CD4-positive, alpha-beta T cell (primary cell): ENCODE measurements at regions not wholly inside any gene's neighbourhood (a gene's known extent, or its start where the extent isn't known, plus 50 kb on each side); places are given as distances from the start of the nearest gene placed in this dataset.

ENCODE experiments used
- ATAC-seq: fragments of 200-7000 bp; cut with Tn5 transposase; one replicate; pipeline ENCODE4 v1.10.0; 2022; ENCODE audit warnings: mild to moderate bottlenecking; ENCODE audit not compliant: poor library complexity
- CTCF ChIA-PET: fragments of 350-600 bp; sonication (Branson Sonifier 250); formaldehyde crosslinking; loops from one replicate; lab custom pipeline; 2021; ENCODE audit warnings: antibody characterized with exemption, inconsistent platforms; lab: Charles Lee
- POLR2A ChIA-PET: fragments of 350-600 bp; sonication (Branson Sonifier 250); formaldehyde crosslinking; loops from one replicate; lab custom pipeline; 2021; ENCODE audit warnings: antibody characterized with exemption, inconsistent platforms; lab: Charles Lee
- DNase-seq, 14 experiments: peaks; one replicate each; pipeline ENCODE4 v3.0.0-alpha.2; 2013 to 2020; ENCODE audit warnings: mixed read lengths in 2 of 14
- H3K27ac ChIP-seq, 2 donors: one replicate each; pipeline versions ENCODE4 v1.5.1 to v1.7.0; 2013; ENCODE audit warnings: low read length in 2 of 2, low read depth in 1 of 2, mild to moderate bottlenecking in 1 of 2
- H3K27me3 ChIP-seq, 2 experiments: 1 replicate in 1 of 2; 2 replicates in 1 of 2; pipeline versions ENCODE4 v1.6.1 to v1.7.0; 2013; ENCODE audit warnings: low read length in 2 of 2, control low read depth in 1 of 2, mild to moderate bottlenecking in 1 of 2, moderate library complexity in 1 of 2; ENCODE audit not compliant: insufficient read depth in 2 of 2, control insufficient read depth in 1 of 2
- H3K36me3 ChIP-seq: one replicate; pipeline ENCODE4 v1.6.1; 2013; ENCODE audit warnings: low read length, control low read depth; ENCODE audit not compliant: insufficient read depth
- H3K4me1 ChIP-seq: one replicate; pipeline ENCODE4 v1.6.1; 2013; ENCODE audit warnings: low read length, control low read depth; ENCODE audit not compliant: insufficient read depth
- H3K4me3 ChIP-seq: one replicate; pipeline ENCODE4 v1.5.1; 2013; ENCODE audit warnings: mild to moderate bottlenecking, low read length, moderate library complexity
- H3K9me3 ChIP-seq, 2 experiments: 1 replicate in 1 of 2; 2 replicates in 1 of 2; pipeline versions ENCODE4 v1.6.1 to v1.7.0; 2013; ENCODE audit warnings: low read length in 2 of 2, mild to moderate bottlenecking in 2 of 2, control low read depth in 1 of 2, moderate library complexity in 1 of 2; ENCODE audit not compliant: control insufficient read depth in 1 of 2, insufficient read depth in 1 of 2
- H3K27ac Mint-ChIP-seq: one replicate; pipeline ENCODE4 v1.8.0; 2020; ENCODE audit warnings: mixed read lengths
- H3K27me3 Mint-ChIP-seq: one replicate; pipeline ENCODE4 v1.8.0; 2021; ENCODE audit warnings: mixed read lengths
- H3K36me3 Mint-ChIP-seq: one replicate; pipeline ENCODE4 v1.8.0; 2021; ENCODE audit warnings: low read depth, mixed read lengths
- H3K4me1 Mint-ChIP-seq: one replicate; pipeline ENCODE4 v1.8.0; 2021; ENCODE audit warnings: low read depth, mixed read lengths
- H3K4me3 Mint-ChIP-seq: one replicate; pipeline ENCODE4 v1.8.0; 2020; ENCODE audit warnings: mild to moderate bottlenecking, mixed read lengths
- H3K9me3 Mint-ChIP-seq: one replicate; pipeline ENCODE4 v1.8.0; 2020; ENCODE audit warnings: mixed read lengths
- intact Hi-C, 2 experiments: fragments of 100-400 bp; cut with DNase I in 1 of 2; cut with micrococcal nuclease in 1 of 2; formaldehyde crosslinking; loops; one replicate each; pipeline versions ENCODE4 v1.15.1 to v1.9.0; 2023 to 2025; cut with DNase I, micrococcal nuclease
- TF ChIP-seq, protein P1 (sequence below): fragments of 200-600 bp; IDR thresholded peaks from one replicate; pipeline ENCODE4 v1.8.0; 2022; ENCODE audit warnings: antibody characterized with exemption, mild to moderate bottlenecking

DNA sequence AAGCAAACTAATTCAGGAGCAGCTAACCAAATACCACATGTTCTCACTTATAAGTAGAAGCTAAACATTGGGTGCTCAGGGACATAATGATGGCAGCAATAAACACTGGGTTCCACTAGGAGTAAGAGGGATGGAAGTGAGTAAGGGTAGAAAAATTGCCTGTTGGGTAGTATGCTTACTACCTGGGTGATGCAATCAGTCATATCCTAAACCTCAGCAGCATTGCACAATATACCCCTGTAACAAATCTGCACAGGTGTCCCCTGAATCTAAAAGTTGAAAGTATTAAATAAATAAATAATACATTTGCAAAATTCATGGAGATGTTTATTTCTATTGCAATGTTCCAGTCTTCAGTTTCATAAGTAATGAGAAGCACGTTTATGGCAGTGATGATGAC, 409.8 kb upstream of the FOXG1 start:
- no peaks in the 10 kb centered on the region for H3K36me3 ChIP-seq
- Mint-ChIP-seq H3K36me3 (no peaks in the 10 kb centered on the region), H3K27me3 (no peaks in the 10 kb centered on the region), H3K9me3 (peaks cover 7% of the 10 kb centered on the region), H3K4me1 (no peaks in the 10 kb centered on the region), H3K27ac (no peak overlapping the region), H3K4me3 (no peak overlapping the region)
- no peaks in the 10 kb centered on the region for H3K4me1 ChIP-seq
- TF ChIP-seq, protein P1, sequence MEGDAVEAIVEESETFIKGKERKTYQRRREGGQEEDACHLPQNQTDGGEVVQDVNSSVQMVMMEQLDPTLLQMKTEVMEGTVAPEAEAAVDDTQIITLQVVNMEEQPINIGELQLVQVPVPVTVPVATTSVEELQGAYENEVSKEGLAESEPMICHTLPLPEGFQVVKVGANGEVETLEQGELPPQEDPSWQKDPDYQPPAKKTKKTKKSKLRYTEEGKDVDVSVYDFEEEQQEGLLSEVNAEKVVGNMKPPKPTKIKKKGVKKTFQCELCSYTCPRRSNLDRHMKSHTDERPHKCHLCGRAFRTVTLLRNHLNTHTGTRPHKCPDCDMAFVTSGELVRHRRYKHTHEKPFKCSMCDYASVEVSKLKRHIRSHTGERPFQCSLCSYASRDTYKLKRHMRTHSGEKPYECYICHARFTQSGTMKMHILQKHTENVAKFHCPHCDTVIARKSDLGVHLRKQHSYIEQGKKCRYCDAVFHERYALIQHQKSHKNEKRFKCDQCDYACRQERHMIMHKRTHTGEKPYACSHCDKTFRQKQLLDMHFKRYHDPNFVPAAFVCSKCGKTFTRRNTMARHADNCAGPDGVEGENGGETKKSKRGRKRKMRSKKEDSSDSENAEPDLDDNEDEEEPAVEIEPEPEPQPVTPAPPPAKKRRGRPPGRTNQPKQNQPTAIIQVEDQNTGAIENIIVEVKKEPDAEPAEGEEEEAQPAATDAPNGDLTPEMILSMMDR: no peak
- CTCF ChIA-PET: no interaction called here
- H3K4me3 ChIP-seq: no peak overlapping the region
- intact Hi-C loops: no loop called here
- POLR2A ChIA-PET: no interaction called here
- DNase-seq: no peak
- no peak for ATAC-seq
- no peak overlapping the region for H3K27ac ChIP-seq
- H3K27me3 ChIP-seq: no peaks in the 10 kb centered on the region
- H3K9me3 ChIP-seq: peaks cover 3 to 9% of the 10 kb centered on the region in 2 experiments

DNA sequence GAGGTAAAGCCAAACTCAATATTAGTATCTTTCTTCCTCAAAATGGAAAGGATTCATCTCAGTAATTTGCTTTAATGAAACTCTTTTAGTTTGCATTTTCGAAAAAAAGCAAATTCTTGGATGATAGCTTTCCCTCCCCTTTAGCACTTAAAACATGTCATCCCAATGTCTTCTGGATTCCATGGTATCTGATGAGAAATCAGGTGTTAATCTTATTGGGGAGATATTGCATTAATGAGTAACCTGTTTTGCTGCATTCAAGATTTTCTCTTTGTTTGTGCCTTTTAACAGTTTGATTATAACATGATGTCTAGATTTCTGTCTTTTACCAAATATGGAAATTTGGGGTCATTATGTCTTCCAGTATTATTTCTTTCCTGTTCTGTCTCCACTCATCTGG, 405.1 kb upstream of the FOXG1 start:
- H3K36me3 ChIP-seq: no peaks in the 10 kb centered on the region
- no peaks in the 10 kb centered on the region for H3K4me1 ChIP-seq
- no peaks in the 10 kb centered on the region for H3K27me3 Mint-ChIP-seq
- peaks cover 12% of the 10 kb centered on the region for H3K9me3 Mint-ChIP-seq
- no peaks in the 10 kb centered on the region for H3K27me3 ChIP-seq
- intact Hi-C loops: no loop called here
- CTCF ChIA-PET: no interaction called here
- TF ChIP-seq, protein P1: no peak
- ATAC-seq (no peak), DNase-seq (no peak)
- H3K9me3 ChIP-seq: peaks cover 10 to 11% of the 10 kb centered on the region in 2 experiments
- H3K27ac Mint-ChIP-seq: no peak overlapping the region
- POLR2A ChIA-PET: no interaction called here
- H3K4me3 ChIP-seq: no peak overlapping the region
- no peak overlapping the region for H3K27ac ChIP-seq
- H3K36me3 Mint-ChIP-seq: no peaks in the 10 kb centered on the region
- no peak overlapping the region for H3K4me3 Mint-ChIP-seq
- no peaks in the 10 kb centered on the region for H3K4me1 Mint-ChIP-seq

DNA sequence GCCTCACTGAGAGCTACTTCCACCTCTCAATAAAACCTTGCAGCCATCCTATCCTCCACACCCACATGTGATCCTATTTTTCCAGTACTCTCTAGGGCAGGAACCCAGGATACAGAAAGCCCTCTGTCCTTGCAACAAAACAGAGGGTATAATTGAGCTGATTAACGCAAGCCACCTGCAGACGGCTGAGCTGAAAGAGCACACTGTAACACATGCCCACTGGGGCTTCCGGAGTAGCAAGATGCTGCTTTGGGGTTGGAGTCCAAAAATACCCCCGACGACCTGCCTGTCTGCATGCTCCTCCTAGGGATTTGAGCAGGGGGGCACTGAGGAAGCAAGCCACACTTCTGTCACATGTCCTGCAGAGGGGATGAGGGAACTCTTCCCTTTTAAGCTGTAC, 401.1 kb upstream of the FOXG1 start:
- POLR2A ChIA-PET: no interaction called here

More for the DNA sequence above, 401.1 kb upstream of the FOXG1 start:
- intact Hi-C loops: no loop called here
- Histone ChIP-seq H3K36me3 (no peaks in the 10 kb centered on the region), H3K27me3 (no peaks in the 10 kb centered on the region), H3K27ac (no peak overlapping the region), H3K9me3 (peaks cover 10 to 11% of the 10 kb centered on the region in 2 experiments), H3K4me1 (no peaks in the 10 kb centered on the region), H3K4me3 (no peak overlapping the region)
- TF ChIP-seq, protein P1: no peak
- Mint-ChIP-seq H3K9me3 (peaks cover 15% of the 10 kb centered on the region), H3K27me3 (no peaks in the 10 kb centered on the region), H3K27ac (no peak overlapping the region), H3K4me3 (no peak overlapping the region), H3K36me3 (no peaks in the 10 kb centered on the region), H3K4me1 (no peaks in the 10 kb centered on the region)
- CTCF ChIA-PET: no interaction called here
- DNase-seq (no peak), ATAC-seq (no peak)
